HepG2 (cell line): ENCODE measurements at regions not wholly inside any gene's neighbourhood (a gene's known extent, or its start where the extent isn't known, plus 50 kb on each side); places are given as distances from the start of the nearest gene placed in this dataset.
A peak's percentile ranks its signal among the peaks of the same experiment; 100 is the strongest.
"Not testable (repeated sequence)": the region's sequence is repeated elsewhere in the genome, so short reads cannot be mapped to it uniquely, and the experiment has no call there.

Experiments
- ATAC-seq: fragments of 200-7000 bp; cut with Tn5 transposase; 3 replicates; pipeline ENCODE4 v1.9.1; 2020; ENCODE audit warnings: mild to moderate bottlenecking, moderate library complexity
- BruUV-seq: library from RNA; stranded (reverse); fragments of 400-500 nt; replicated peaks from 2 replicates; lab custom pipeline; 2021; lab: Mats Ljungman, UMichigan
- CTCF ChIA-PET: fragments of 300-600 bp; formaldehyde crosslinking; extraction: SDS; loops from one replicate; lab custom pipeline; 2021; ENCODE audit warnings: low total read pairs, inconsistent platforms, low intra/inter-chr PET ratio; lab: Yijun Ruan, JAX
- POLR2A ChIA-PET: fragments of 350-600 bp; sonication (Branson Sonifier 250); formaldehyde crosslinking; loops from one replicate; lab custom pipeline; 2020; ENCODE audit warnings: antibody characterized with exemption, inconsistent platforms; lab: Yijun Ruan, JAX
- DNase-seq: peaks from one replicate; pipeline ENCODE4 v3.0.0-alpha.2; 2015; ENCODE audit warnings: low spot score
- FAIRE-seq: peaks from 3 replicates; lab custom pipeline; 2011; peaks lifted over from hg19 to GRCh38; lab: Jason Lieb, UNC
- H2AFZ ChIP-seq: one replicate; pipeline ENCODE4 v1.6.1; 2011; ENCODE audit warnings: low read length, inconsistent platforms
- H3K27ac ChIP-seq: fragments of 300-600 bp; 3 replicates; pipeline ENCODE4 v1.8.0; 2011; ENCODE audit warnings: mixed run types, mild to moderate bottlenecking, mixed read lengths, low read length, inconsistent platforms; ENCODE audit not compliant: insufficient read depth; ENCODE audit errors: extremely low read length
- H3K27me3 ChIP-seq, 2 experiments: fragments of 200-600 bp in 1 of 2; 2 replicates in 1 of 2; 3 replicates in 1 of 2; pipeline versions ENCODE4 v1.6.0 to v1.8.0; 2011; ENCODE audit warnings: low read length in 2 of 2, mild to moderate bottlenecking in 2 of 2, moderate library complexity in 2 of 2, inconsistent platforms in 1 of 2; ENCODE audit not compliant: insufficient read depth in 2 of 2, control insufficient read depth in 1 of 2
- H3K36me3 ChIP-seq, 2 experiments: fragments of 200-600 bp in 1 of 2; replicated peaks in 1 of 2; 2 replicates in 1 of 2; 3 replicates in 1 of 2; pipeline versions ENCODE4 v1.5.1 to v1.8.0; 2011; ENCODE audit warnings: low read length in 2 of 2, inconsistent platforms in 1 of 2; ENCODE audit not compliant: insufficient read depth in 2 of 2, control insufficient read depth in 1 of 2
- H3K4me1 ChIP-seq: 2 replicates; pipeline ENCODE4 v1.5.1; 2012; ENCODE audit warnings: low read length, inconsistent platforms; ENCODE audit not compliant: insufficient read depth
- H3K4me2 ChIP-seq: 2 replicates; pipeline ENCODE4 v1.6.0; 2011; ENCODE audit warnings: low read depth, low read length, inconsistent platforms
- H3K4me3 ChIP-seq, 3 experiments: fragments of 200-600 bp in 1 of 3; sonication (generic), shearing (Covaris generic) in 1 of 3; replicated peaks in 1 of 3; 2 replicates each; pipeline ENCODE4 v1.5.1; 2011 to 2016; ENCODE audit warnings: low read length in 3 of 3, inconsistent platforms in 2 of 3, low read depth in 2 of 3, mild to moderate bottlenecking in 2 of 3, control low read depth in 1 of 3, mixed read lengths in 1 of 3; ENCODE audit not compliant: insufficient read depth in 1 of 3
- H3K79me2 ChIP-seq: one replicate; pipeline ENCODE4 v1.6.1; 2011; ENCODE audit warnings: low read length, inconsistent platforms; ENCODE audit not compliant: insufficient read depth
- H3K9ac ChIP-seq: 2 replicates; pipeline ENCODE4 v1.6.0; 2011; ENCODE audit warnings: mild to moderate bottlenecking, low read depth, low read length, inconsistent platforms; ENCODE audit not compliant: insufficient read depth
- H3K9me3 ChIP-seq: 2 replicates; pipeline ENCODE4 v1.5.1; 2012; ENCODE audit warnings: mild to moderate bottlenecking, low read length
- H4K20me1 ChIP-seq: 2 replicates; pipeline ENCODE4 v1.6.0; 2011; ENCODE audit warnings: inconsistent platforms, mild to moderate bottlenecking, low read length, moderate library complexity; ENCODE audit not compliant: insufficient read depth
- CEBPB ChIP-seq: IDR thresholded peaks from 2 replicates; pipeline ENCODE4 v1.6.1; 2011; ENCODE audit warnings: low read depth, low read length, improper control_type of control experiment, borderline replicate concordance
- MEIS2 ChIP-seq: sonication (generic); formaldehyde crosslinking; IDR thresholded peaks from 2 replicates; pipeline ENCODE4 v1.9.0; 2021; ENCODE audit warnings: mild to moderate bottlenecking, missing genetic modification reagents
- MXI1 ChIP-seq: IDR thresholded peaks from 3 replicates; pipeline ENCODE4 v1.6.1; 2012; ENCODE audit warnings: low read depth, low read length, inconsistent platforms, borderline replicate concordance
- ONECUT2 ChIP-seq: sonication (generic); formaldehyde crosslinking; IDR thresholded peaks from 2 replicates; pipeline ENCODE4 v1.4.0; 2020; ENCODE audit warnings: missing genetic modification reagents
- SRF ChIP-seq: IDR thresholded peaks from 2 replicates; pipeline ENCODE4 v1.6.1; 2011; ENCODE audit warnings: mild to moderate bottlenecking, low read depth, low read length, moderate library complexity
- ZBTB34 ChIP-seq: sonication (generic); formaldehyde crosslinking; IDR thresholded peaks from 2 replicates; pipeline ENCODE4 v1.8.0; 2022; ENCODE audit warnings: mild to moderate bottlenecking, missing genetic modification reagents
- ZNF3 ChIP-seq: IDR thresholded peaks from 2 replicates; pipeline ENCODE4 v1.7.0; 2017; ENCODE audit warnings: inconsistent platforms
- ZNF335 ChIP-seq: sonication (generic); formaldehyde crosslinking; IDR thresholded peaks from 2 replicates; pipeline ENCODE4 v1.4.0; 2020; ENCODE audit warnings: missing genetic modification reagents
- WGBS: methylation state at CpG from one replicate; pipeline ENCODE4 v1.1.6; 2017; ENCODE audit warnings: low lambda C conversion rate; 5-methylcytosine and 5-hydroxymethylcytosine counted together
- in situ Hi-C: cut with HindIII; loops from 2 replicates; pipeline ENCODE4 v1.10.0; 2017; ENCODE audit warnings: low pct_unique_long_range_greater_than_20kb; ENCODE audit not compliant: extremely low pct_ligation_motif_present
- intact Hi-C: fragments of 100-400 bp; cut with micrococcal nuclease; formaldehyde crosslinking; loops from one replicate; pipeline ENCODE4 v1.10.0; 2022; ENCODE audit not compliant: unreplicated experiment
- TF ChIP-seq, protein P1 (sequence below), 2 experiments: sonication (generic) in 1 of 2; formaldehyde crosslinking in 1 of 2; IDR thresholded peaks; 2 replicates each; pipeline versions ENCODE4 v1.4.0 to v1.6.1; 2016 to 2020; ENCODE audit warnings: borderline replicate concordance in 1 of 2, low read depth in 1 of 2, mild to moderate bottlenecking in 1 of 2, missing genetic modification reagents in 1 of 2

GRCh38 chrX:152061083-152061482, 77.3 kb downstream of the MAGEA10 start:
- H4K20me1 ChIP-seq = no peaks in the 10 kb centered on the region
- ChIA-PET POLR2A (no interaction called here), CTCF (no interaction called here)
- no peaks in the 10 kb centered on the region for H3K27me3 ChIP-seq
- no peaks in the 10 kb centered on the region for H3K9me3 ChIP-seq
- in situ Hi-C loops (no loop called here), intact Hi-C loops (loop anchor here (10.0 kb wide), 1 partner anchor 86 kb away; the partner anchor contains the start of gene GABRE)
- no peak overlapping the region for H2AFZ ChIP-seq
- no peak for FAIRE-seq
- no peaks in the 10 kb centered on the region for H3K36me3 ChIP-seq
- TF ChIP-seq, protein P1, sequence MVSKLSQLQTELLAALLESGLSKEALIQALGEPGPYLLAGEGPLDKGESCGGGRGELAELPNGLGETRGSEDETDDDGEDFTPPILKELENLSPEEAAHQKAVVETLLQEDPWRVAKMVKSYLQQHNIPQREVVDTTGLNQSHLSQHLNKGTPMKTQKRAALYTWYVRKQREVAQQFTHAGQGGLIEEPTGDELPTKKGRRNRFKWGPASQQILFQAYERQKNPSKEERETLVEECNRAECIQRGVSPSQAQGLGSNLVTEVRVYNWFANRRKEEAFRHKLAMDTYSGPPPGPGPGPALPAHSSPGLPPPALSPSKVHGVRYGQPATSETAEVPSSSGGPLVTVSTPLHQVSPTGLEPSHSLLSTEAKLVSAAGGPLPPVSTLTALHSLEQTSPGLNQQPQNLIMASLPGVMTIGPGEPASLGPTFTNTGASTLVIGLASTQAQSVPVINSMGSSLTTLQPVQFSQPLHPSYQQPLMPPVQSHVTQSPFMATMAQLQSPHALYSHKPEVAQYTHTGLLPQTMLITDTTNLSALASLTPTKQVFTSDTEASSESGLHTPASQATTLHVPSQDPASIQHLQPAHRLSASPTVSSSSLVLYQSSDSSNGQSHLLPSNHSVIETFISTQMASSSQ (IDR thresholded peaks at IDR 0.05; ENCODE audit: low read depth) = no peak
- TF ChIP-seq, protein P1 (CRISPR knock-in tag; IDR thresholded peaks at IDR 0.05; ENCODE audit: borderline replicate concordance) = no peak
- peak; percentile 18; the same call in 1 of the 2 replicates for TF ChIP-seq CEBPB
- TF ChIP-seq SRF = 0 out of 2 replicates have a peak, but pooled peaks have one; percentile 37
- no peak for TF ChIP-seq ZBTB34 (CRISPR knock-in tag)
- TF ChIP-seq MXI1 = no peak
- peak; percentile 78; the same call in 1 of the 2 replicates for TF ChIP-seq ZNF3 (CRISPR knock-in tag)
- TF ChIP-seq ZNF335 (CRISPR knock-in tag) = no peak
- TF ChIP-seq ONECUT2 (CRISPR knock-in tag) = peak; percentile 71; the same call in 1 of the 2 replicates
- TF ChIP-seq MEIS2 (CRISPR knock-in tag) = no peak
- no peak for ATAC-seq
- H3K79me2 ChIP-seq = no peaks in the 10 kb centered on the region
- no peak overlapping the region for H3K4me2 ChIP-seq
- H3K4me3 ChIP-seq = no peak overlapping the region
- DNase-seq = no peak
- no TSS peak for BruUV-seq
- WGBS = 30% methylated on average over 8 of the region's 8 CpGs
- no peak overlapping the region for H3K27ac ChIP-seq
- H3K4me1 ChIP-seq = no peaks in the 10 kb centered on the region
- H3K9ac ChIP-seq = no peak overlapping the region

DNA sequence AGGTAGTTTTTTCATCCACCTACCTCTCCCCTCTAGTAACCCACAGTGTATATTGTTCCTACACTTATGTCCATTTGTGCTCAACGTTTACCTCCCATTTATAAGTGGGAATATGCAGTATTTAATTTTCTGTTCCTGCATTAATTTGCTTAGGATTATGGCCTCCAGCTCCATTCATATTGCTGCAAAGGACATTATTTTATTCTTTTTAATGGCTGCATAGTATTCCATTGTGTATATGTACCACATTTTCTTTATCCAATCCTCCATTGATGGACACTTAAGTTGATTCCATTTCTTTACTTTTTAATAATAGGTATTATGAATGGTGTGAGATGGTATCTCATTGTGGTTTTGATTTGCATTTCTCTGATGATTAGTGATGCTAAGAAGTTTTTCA, 76.1 kb upstream of the GABRE start:
- not testable (repeated sequence) for H3K9ac ChIP-seq

More for the DNA sequence above, 76.1 kb upstream of the GABRE start:
- H3K4me3 ChIP-seq, CTCF ChIA-PET, DNase-seq, H3K27me3 ChIP-seq, intact Hi-C loops, H3K4me2 ChIP-seq, ATAC-seq, H3K9me3 ChIP-seq, H3K4me1 ChIP-seq, BruUV-seq, H3K36me3 ChIP-seq, POLR2A ChIA-PET, H3K27ac ChIP-seq, in situ Hi-C loops, FAIRE-seq, H4K20me1 ChIP-seq, H2AFZ ChIP-seq, H3K79me2 ChIP-seq: not testable (repeated sequence)
- WGBS = 0% methylated on average over 1 of the region's 1 CpG
